Heart left ventricle (tissue), 13 donors: ENCODE measurements at regions not wholly inside any gene's neighbourhood (a gene's known extent, or its start where the extent isn't known, plus 50 kb on each side); places are given as distances from the start of the nearest gene placed in this dataset.

ENCODE experiments used
- CTCF ChIP-seq, 12 donors: fragments of 200-600 bp; sonication (generic) in 4 of 12; IDR thresholded peaks; one replicate each; pipeline versions ENCODE4 v1.5.0 to v1.8.0; 2018 to 2022; ENCODE audit warnings: antibody characterized with exemption in 12 of 12, mild to moderate bottlenecking in 5 of 12
- POLR2A ChIP-seq, 2 donors: fragments of 450-650 bp; IDR thresholded peaks; one replicate each; pipeline ENCODE4 v1.6.1; 2017; ENCODE audit warnings: antibody characterized with exemption in 2 of 2, mild to moderate bottlenecking in 2 of 2, moderate library complexity in 2 of 2
- donor health status: ischemic (EF 13 %, LVEDD 7.1; RV severe dilation, severe dysfunction).
- donor health status: DM: no; HTN: yes; CAD: no.
- donor health status: DM: no; HTN: no; CAD: no.
- donor health status: ischemic (EF 25% LVEDD 6.9; RV normal size, moderate dysfunction).
- donor health status: ischemic (EF 25% LVEDD 5.7; RV mildly dilated, moderate dysfunction).
- donor health status: ischemic (EF 35%, LVEDD 5.7; RV mildly dilated, moderate dysfunction).
- donor health status: nonischemic (EF 11% LVEDD 7.7; RV severe dilation, severe dysfunction).
- donor health status: DM: yes; HTN: yes; CAD: no.
- donor health status: PGD.
- donor health status: ischemic (EF 29% LVEDD 5.4; RV normal size, mild dysfunction).
- donor health status: nonischemic (EF 23%, LVEDD 6.1; RV moderate dilation, normal function).

- no peak for TF ChIP-seq CTCF (IDR thresholded peaks at IDR 0.05)
- no peak for TF ChIP-seq POLR2A (IDR thresholded peaks at IDR 0.05)
These were observed 166.0 kb downstream of the IPMK start for GRCh38 chr10:58101682-58102081.
